HepG2 (cell line): ENCODE measurements at regions not wholly inside any gene's neighbourhood (a gene's known extent, or its start where the extent isn't known, plus 50 kb on each side); places are given as distances from the start of the nearest gene placed in this dataset.

Experiments used
- ATAC-seq: fragments of 200-7000 bp; cut with Tn5 transposase; 3 replicates; pipeline ENCODE4 v1.9.1; 2020; ENCODE audit warnings: mild to moderate bottlenecking, moderate library complexity
- BruUV-seq: library from RNA; stranded (reverse); fragments of 400-500 nt; replicated peaks from 2 replicates; lab custom pipeline; 2021; lab: Mats Ljungman, UMichigan
- CTCF ChIA-PET: fragments of 300-600 bp; formaldehyde crosslinking; extraction: SDS; loops from one replicate; lab custom pipeline; 2021; ENCODE audit warnings: low total read pairs, inconsistent platforms, low intra/inter-chr PET ratio; lab: Yijun Ruan, JAX
- POLR2A ChIA-PET: fragments of 350-600 bp; sonication (Branson Sonifier 250); formaldehyde crosslinking; loops from one replicate; lab custom pipeline; 2020; ENCODE audit warnings: antibody characterized with exemption, inconsistent platforms; lab: Yijun Ruan, JAX
- DNase-seq: peaks from one replicate; pipeline ENCODE4 v3.0.0-alpha.2; 2015; ENCODE audit warnings: low spot score
- FAIRE-seq: peaks from 3 replicates; lab custom pipeline; 2011; peaks lifted over from hg19 to GRCh38; lab: Jason Lieb, UNC
- H2AFZ ChIP-seq: one replicate; pipeline ENCODE4 v1.6.1; 2011; ENCODE audit warnings: low read length, inconsistent platforms
- H3K27ac ChIP-seq: fragments of 300-600 bp; 3 replicates; pipeline ENCODE4 v1.8.0; 2011; ENCODE audit warnings: mixed run types, mild to moderate bottlenecking, mixed read lengths, low read length, inconsistent platforms; ENCODE audit not compliant: insufficient read depth; ENCODE audit errors: extremely low read length
- H3K27me3 ChIP-seq, 2 experiments: fragments of 200-600 bp in 1 of 2; 2 replicates in 1 of 2; 3 replicates in 1 of 2; pipeline versions ENCODE4 v1.6.0 to v1.8.0; 2011; ENCODE audit warnings: low read length in 2 of 2, mild to moderate bottlenecking in 2 of 2, moderate library complexity in 2 of 2, inconsistent platforms in 1 of 2; ENCODE audit not compliant: insufficient read depth in 2 of 2, control insufficient read depth in 1 of 2
- H3K36me3 ChIP-seq, 2 experiments: fragments of 200-600 bp in 1 of 2; replicated peaks in 1 of 2; 2 replicates in 1 of 2; 3 replicates in 1 of 2; pipeline versions ENCODE4 v1.5.1 to v1.8.0; 2011; ENCODE audit warnings: low read length in 2 of 2, inconsistent platforms in 1 of 2; ENCODE audit not compliant: insufficient read depth in 2 of 2, control insufficient read depth in 1 of 2
- H3K4me1 ChIP-seq: 2 replicates; pipeline ENCODE4 v1.5.1; 2012; ENCODE audit warnings: low read length, inconsistent platforms; ENCODE audit not compliant: insufficient read depth
- H3K4me2 ChIP-seq: 2 replicates; pipeline ENCODE4 v1.6.0; 2011; ENCODE audit warnings: low read depth, low read length, inconsistent platforms
- H3K4me3 ChIP-seq, 3 experiments: fragments of 200-600 bp in 1 of 3; sonication (generic), shearing (Covaris generic) in 1 of 3; replicated peaks in 1 of 3; 2 replicates each; pipeline ENCODE4 v1.5.1; 2011 to 2016; ENCODE audit warnings: low read length in 3 of 3, inconsistent platforms in 2 of 3, low read depth in 2 of 3, mild to moderate bottlenecking in 2 of 3, control low read depth in 1 of 3, mixed read lengths in 1 of 3; ENCODE audit not compliant: insufficient read depth in 1 of 3
- H3K79me2 ChIP-seq: one replicate; pipeline ENCODE4 v1.6.1; 2011; ENCODE audit warnings: low read length, inconsistent platforms; ENCODE audit not compliant: insufficient read depth
- H3K9ac ChIP-seq: 2 replicates; pipeline ENCODE4 v1.6.0; 2011; ENCODE audit warnings: mild to moderate bottlenecking, low read depth, low read length, inconsistent platforms; ENCODE audit not compliant: insufficient read depth
- H3K9me3 ChIP-seq: 2 replicates; pipeline ENCODE4 v1.5.1; 2012; ENCODE audit warnings: mild to moderate bottlenecking, low read length
- H4K20me1 ChIP-seq: 2 replicates; pipeline ENCODE4 v1.6.0; 2011; ENCODE audit warnings: inconsistent platforms, mild to moderate bottlenecking, low read length, moderate library complexity; ENCODE audit not compliant: insufficient read depth
- HDAC2 ChIP-seq: sonication (generic); formaldehyde crosslinking; IDR thresholded peaks from 2 replicates; pipeline ENCODE4 v1.4.0; 2020; ENCODE audit warnings: missing genetic modification reagents
- MEIS2 ChIP-seq: sonication (generic); formaldehyde crosslinking; IDR thresholded peaks from 2 replicates; pipeline ENCODE4 v1.9.0; 2021; ENCODE audit warnings: mild to moderate bottlenecking, missing genetic modification reagents
- NFYB ChIP-seq: sonication (generic); formaldehyde crosslinking; IDR thresholded peaks from 2 replicates; pipeline ENCODE4 v1.4.0; 2020; ENCODE audit warnings: missing genetic modification reagents
- TEAD2 ChIP-seq: sonication (generic); formaldehyde crosslinking; IDR thresholded peaks from 2 replicates; pipeline ENCODE4 v1.9.0; 2021; ENCODE audit warnings: missing genetic modification reagents
- ZEB1 ChIP-seq: IDR thresholded peaks from 2 replicates; pipeline ENCODE4 v1.6.1; 2012; ENCODE audit warnings: mild to moderate bottlenecking, low read depth, inconsistent platforms; ENCODE audit not compliant: insufficient replicate concordance
- ZIK1 ChIP-seq: sonication (generic); formaldehyde crosslinking; IDR thresholded peaks from 2 replicates; pipeline ENCODE4 v1.5.0; 2020; ENCODE audit warnings: mild to moderate bottlenecking, low read depth, missing genetic modification reagents, borderline replicate concordance
- whole genome bisulfite sequencing: methylation state at CpG from one replicate; pipeline ENCODE4 v1.1.6; 2017; ENCODE audit warnings: low lambda C conversion rate; 5-methylcytosine and 5-hydroxymethylcytosine counted together
- in situ Hi-C: cut with HindIII; loops from 2 replicates; pipeline ENCODE4 v1.10.0; 2017; ENCODE audit warnings: low pct_unique_long_range_greater_than_20kb; ENCODE audit not compliant: extremely low pct_ligation_motif_present
- intact Hi-C: fragments of 100-400 bp; cut with micrococcal nuclease; formaldehyde crosslinking; loops from one replicate; pipeline ENCODE4 v1.10.0; 2022; ENCODE audit not compliant: unreplicated experiment
- TF ChIP-seq, protein P1 (sequence below): sonication (generic); formaldehyde crosslinking; IDR thresholded peaks from 2 replicates; pipeline ENCODE4 v1.4.0; 2020; ENCODE audit warnings: low read depth, missing genetic modification reagents

DNA sequence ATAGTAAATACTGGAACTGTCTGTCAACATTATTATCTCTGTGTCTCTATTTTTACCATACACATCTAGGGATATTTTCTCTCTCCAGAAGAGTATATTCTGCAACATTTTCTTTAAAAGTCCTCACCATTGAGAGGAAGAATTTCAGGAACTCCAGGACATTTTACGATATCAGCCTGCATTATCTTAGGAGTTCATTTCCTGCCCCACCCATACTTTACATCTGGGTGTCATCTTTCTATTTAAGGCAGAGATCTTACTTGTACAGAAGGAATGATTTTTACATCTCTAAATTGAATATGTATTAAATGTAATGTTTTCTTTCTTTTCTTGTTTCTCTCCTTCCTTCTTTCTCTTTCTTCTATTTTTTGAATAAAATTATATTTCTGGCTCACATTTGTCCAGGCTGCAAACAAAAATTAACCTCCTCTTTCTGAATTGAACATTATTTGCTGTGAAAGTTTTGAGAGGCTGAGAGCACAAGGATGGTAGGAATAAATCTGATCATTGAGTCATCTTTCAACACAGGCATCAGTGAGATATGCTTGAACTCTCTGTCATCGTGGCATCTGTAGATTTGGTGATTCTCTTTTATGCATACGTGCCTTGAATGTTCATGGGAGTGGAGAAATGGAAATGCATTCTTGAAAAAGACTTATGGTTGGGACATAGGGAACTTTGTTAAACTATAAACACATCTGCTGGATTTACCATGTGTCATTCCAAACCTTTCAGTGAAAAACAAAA is 753.6 kb downstream of the SLC16A7 start:
- H4K20me1 ChIP-seq = no peaks in the 10 kb centered on the region
- H3K4me2 ChIP-seq = no peak overlapping the region
- DNase-seq = no peak
- no peak for FAIRE-seq
- TF ChIP-seq ZIK1 (no peak), TEAD2 (CRISPR knock-in tag) (no peak), HDAC2 (CRISPR knock-in tag) (no peak), MEIS2 (no peak), NFYB (CRISPR knock-in tag) (no peak), ZEB1 (no peak)
- TF ChIP-seq, protein P1, sequence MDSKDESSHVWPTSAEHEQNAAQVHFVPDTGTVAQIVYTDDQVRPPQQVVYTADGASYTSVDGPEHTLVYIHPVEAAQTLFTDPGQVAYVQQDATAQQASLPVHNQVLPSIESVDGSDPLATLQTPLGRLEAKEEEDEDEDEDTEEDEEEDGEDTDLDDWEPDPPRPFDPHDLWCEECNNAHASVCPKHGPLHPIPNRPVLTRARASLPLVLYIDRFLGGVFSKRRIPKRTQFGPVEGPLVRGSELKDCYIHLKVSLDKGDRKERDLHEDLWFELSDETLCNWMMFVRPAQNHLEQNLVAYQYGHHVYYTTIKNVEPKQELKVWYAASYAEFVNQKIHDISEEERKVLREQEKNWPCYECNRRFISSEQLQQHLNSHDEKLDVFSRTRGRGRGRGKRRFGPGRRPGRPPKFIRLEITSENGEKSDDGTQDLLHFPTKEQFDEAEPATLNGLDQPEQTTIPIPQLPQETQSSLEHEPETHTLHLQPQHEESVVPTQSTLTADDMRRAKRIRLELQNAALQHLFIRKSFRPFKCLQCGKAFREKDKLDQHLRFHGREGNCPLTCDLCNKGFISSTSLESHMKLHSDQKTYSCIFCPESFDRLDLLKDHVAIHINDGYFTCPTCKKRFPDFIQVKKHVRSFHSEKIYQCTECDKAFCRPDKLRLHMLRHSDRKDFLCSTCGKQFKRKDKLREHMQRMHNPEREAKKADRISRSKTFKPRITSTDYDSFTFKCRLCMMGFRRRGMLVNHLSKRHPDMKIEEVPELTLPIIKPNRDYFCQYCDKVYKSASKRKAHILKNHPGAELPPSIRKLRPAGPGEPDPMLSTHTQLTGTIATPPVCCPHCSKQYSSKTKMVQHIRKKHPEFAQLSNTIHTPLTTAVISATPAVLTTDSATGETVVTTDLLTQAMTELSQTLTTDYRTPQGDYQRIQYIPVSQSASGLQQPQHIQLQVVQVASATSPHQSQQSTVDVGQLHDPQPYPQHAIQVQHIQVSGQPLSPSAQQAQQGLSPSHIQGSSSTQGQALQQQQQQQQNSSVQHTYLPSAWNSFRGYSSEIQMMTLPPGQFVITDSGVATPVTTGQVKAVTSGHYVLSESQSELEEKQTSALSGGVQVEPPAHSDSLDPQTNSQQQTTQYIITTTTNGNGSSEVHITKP = no peak
- TF ChIP-seq, all 625 proteins: peak for 0
- no TSS peak for BruUV-seq
- no peak overlapping the region for H3K27ac ChIP-seq
- H3K79me2 ChIP-seq = no peaks in the 10 kb centered on the region
- ChIA-PET CTCF (no interaction called here), POLR2A (no interaction called here)
- no peaks in the 10 kb centered on the region for H3K36me3 ChIP-seq
- no peak overlapping the region for H2AFZ ChIP-seq
- 17% methylated on average over 3 of the region's 3 CpGs for WGBS
- no peak overlapping the region for H3K9ac ChIP-seq
- peaks cover 19% of the 10 kb centered on the region for H3K9me3 ChIP-seq
- no peak for ATAC-seq
- no peaks in the 10 kb centered on the region for H3K27me3 ChIP-seq
- H3K4me3 ChIP-seq = no peak overlapping the region
- H3K4me1 ChIP-seq = no peaks in the 10 kb centered on the region
- in situ Hi-C loops (no loop called here), intact Hi-C loops (no loop called here)
